Activated CD4-positive, alpha-beta memory T cell treated with anti-CD3 and anti-CD28 coated beads for 36 hours (primary cell): ENCODE measurements at regions not wholly inside any gene's neighbourhood (a gene's known extent, or its start where the extent isn't known, plus 50 kb on each side); places are given as distances from the start of the nearest gene placed in this dataset.
"Not testable (repeated sequence)": the region's sequence is repeated elsewhere in the genome, so short reads cannot be mapped to it uniquely, and the experiment has no call there.

ENCODE experiments used
- CTCF ChIA-PET: fragments of 350-600 bp; sonication (Branson Sonifier 250); formaldehyde crosslinking; loops from one replicate; lab custom pipeline; 2021; ENCODE audit warnings: antibody characterized with exemption, inconsistent platforms; lab: Charles Lee
- POLR2A ChIA-PET: fragments of 350-600 bp; sonication (Branson Sonifier 250); formaldehyde crosslinking; loops from one replicate; lab custom pipeline; 2021; ENCODE audit warnings: antibody characterized with exemption; lab: Charles Lee
- DNase-seq: peaks from one replicate; pipeline ENCODE4 v3.0.0-alpha.2; 2020
- H3K27ac Mint-ChIP-seq: one replicate; pipeline ENCODE4 v1.8.0; 2021; ENCODE audit warnings: mixed read lengths
- H3K27me3 Mint-ChIP-seq: one replicate; pipeline ENCODE4 v1.8.0; 2021; ENCODE audit warnings: mixed read lengths
- H3K36me3 Mint-ChIP-seq: one replicate; pipeline ENCODE4 v1.8.0; 2021; ENCODE audit warnings: mixed read lengths
- H3K4me1 Mint-ChIP-seq: one replicate; pipeline ENCODE4 v1.8.0; 2021; ENCODE audit warnings: low read depth, mixed read lengths
- H3K4me3 Mint-ChIP-seq: one replicate; pipeline ENCODE4 v1.8.0; 2021; ENCODE audit warnings: mild to moderate bottlenecking, mixed read lengths
- H3K9me3 Mint-ChIP-seq: one replicate; pipeline ENCODE4 v1.8.0; 2021; ENCODE audit warnings: mixed read lengths
- intact Hi-C: fragments of 100-400 bp; cut with micrococcal nuclease; formaldehyde crosslinking; loops from one replicate; pipeline ENCODE4 v1.15.1; 2023

- peaks cover 23% of the 10 kb centered on the region for H3K9me3 Mint-ChIP-seq
- DNase-seq, H3K27me3 Mint-ChIP-seq, POLR2A ChIA-PET, H3K4me1 Mint-ChIP-seq, H3K27ac Mint-ChIP-seq, H3K36me3 Mint-ChIP-seq, CTCF ChIA-PET, H3K4me3 Mint-ChIP-seq, intact Hi-C loops: not testable (repeated sequence)
Measured at GRCh38 chr13:83642617-83643016, 239.7 kb downstream of the SLITRK1 start.

- H3K4me1 Mint-ChIP-seq = no peaks in the 10 kb centered on the region
- POLR2A ChIA-PET = no interaction called here
Measured at GRCh38 chr13:83634601-83635000, 247.7 kb downstream of the SLITRK1 start.

GRCh38 chr13:83633746-83634145, 248.5 kb downstream of the SLITRK1 start:
- no peaks in the 10 kb centered on the region for H3K4me1 Mint-ChIP-seq
- H3K36me3 Mint-ChIP-seq = no peaks in the 10 kb centered on the region
- H3K9me3 Mint-ChIP-seq = no peaks in the 10 kb centered on the region
- H3K27ac Mint-ChIP-seq = no peak overlapping the region
- ChIA-PET CTCF (no interaction called here), POLR2A (no interaction called here)
- no peaks in the 10 kb centered on the region for H3K27me3 Mint-ChIP-seq
- DNase-seq = no peak
- no peak overlapping the region for H3K4me3 Mint-ChIP-seq
- intact Hi-C loops = no loop called here

More at GRCh38 chr13:83634601-83635000, 247.7 kb downstream of the SLITRK1 start:
- DNase-seq = no peak
- intact Hi-C loops = no loop called here
- Mint-ChIP-seq H3K9me3 (no peaks in the 10 kb centered on the region), H3K4me3 (no peak overlapping the region), H3K27ac (no peak overlapping the region), H3K27me3 (no peaks in the 10 kb centered on the region), H3K36me3 (no peaks in the 10 kb centered on the region)
- CTCF ChIA-PET = no interaction called here

- H3K4me3 Mint-ChIP-seq = no peak overlapping the region
- ChIA-PET CTCF (no interaction called here), POLR2A (no interaction called here)
- intact Hi-C loops = no loop called here
- DNase-seq = no peak
- H3K4me1 Mint-ChIP-seq = no peaks in the 10 kb centered on the region
- no peak overlapping the region for H3K27ac Mint-ChIP-seq
- peaks cover 2% of the 10 kb centered on the region for H3K9me3 Mint-ChIP-seq
- no peaks in the 10 kb centered on the region for H3K27me3 Mint-ChIP-seq
- H3K36me3 Mint-ChIP-seq = no peaks in the 10 kb centered on the region
Measured at GRCh38 chr13:83622422-83622784, 259.9 kb downstream of the SLITRK1 start.

GRCh38 chr13:83621765-83622421, 260.4 kb downstream of the SLITRK1 start:
- Mint-ChIP-seq H3K27ac (no peak overlapping the region), H3K4me3 (no peak overlapping the region), H3K9me3 (peaks cover 2% of the 10 kb centered on the region), H3K27me3 (no peaks in the 10 kb centered on the region), H3K4me1 (no peaks in the 10 kb centered on the region), H3K36me3 (no peaks in the 10 kb centered on the region)
- DNase-seq = no peak
- intact Hi-C loops = no loop called here
- CTCF ChIA-PET = no interaction called here
- POLR2A ChIA-PET = no interaction called here

GRCh38 chr13:83620530-83621220, 261.6 kb downstream of the SLITRK1 start:
- ChIA-PET POLR2A (no interaction called here), CTCF (no interaction called here)
- Mint-ChIP-seq H3K36me3 (no peaks in the 10 kb centered on the region), H3K27ac (no peak overlapping the region), H3K27me3 (no peaks in the 10 kb centered on the region), H3K4me3 (no peak overlapping the region), H3K4me1 (no peaks in the 10 kb centered on the region), H3K9me3 (no peaks in the 10 kb centered on the region)
- DNase-seq = no peak
- intact Hi-C loops = no loop called here

- no peaks in the 10 kb centered on the region for H3K36me3 Mint-ChIP-seq
- CTCF ChIA-PET = no interaction called here
- peaks cover 10% of the 10 kb centered on the region for H3K9me3 Mint-ChIP-seq
- POLR2A ChIA-PET = no interaction called here
- no peaks in the 10 kb centered on the region for H3K4me1 Mint-ChIP-seq
- no peaks in the 10 kb centered on the region for H3K27me3 Mint-ChIP-seq
- DNase-seq = no peak
- H3K4me3 Mint-ChIP-seq = no peak overlapping the region
- no peak overlapping the region for H3K27ac Mint-ChIP-seq
- intact Hi-C loops = no loop called here
Measured at GRCh38 chr13:83618966-83619365, 263.3 kb downstream of the SLITRK1 start.

GRCh38 chr13:83613524-83613923, 268.8 kb downstream of the SLITRK1 start:
- intact Hi-C loops = no loop called here
- Mint-ChIP-seq H3K4me3 (no peak overlapping the region), H3K4me1 (no peaks in the 10 kb centered on the region), H3K36me3 (no peaks in the 10 kb centered on the region), H3K27ac (no peak overlapping the region), H3K9me3 (peaks cover 20% of the 10 kb centered on the region), H3K27me3 (no peaks in the 10 kb centered on the region)
- ChIA-PET CTCF (no interaction called here), POLR2A (no interaction called here)
- DNase-seq = no peak

- H3K27me3 Mint-ChIP-seq = no peaks in the 10 kb centered on the region
Measured at GRCh38 chr13:83601539-83601938, 280.7 kb downstream of the SLITRK1 start.

GRCh38 chr13:83592095-83592494, 290.2 kb downstream of the SLITRK1 start:
- intact Hi-C loops = no loop called here
- ChIA-PET POLR2A (no interaction called here), CTCF (no interaction called here)
- Mint-ChIP-seq H3K4me1 (no peaks in the 10 kb centered on the region), H3K4me3 (no peak overlapping the region), H3K36me3 (no peaks in the 10 kb centered on the region), H3K27ac (no peak overlapping the region), H3K9me3 (no peaks in the 10 kb centered on the region), H3K27me3 (no peaks in the 10 kb centered on the region)
- DNase-seq = no peak

More at GRCh38 chr13:83601539-83601938, 280.7 kb downstream of the SLITRK1 start:
- H3K4me1 Mint-ChIP-seq = no peaks in the 10 kb centered on the region
- DNase-seq = no peak
- intact Hi-C loops = no loop called here
- ChIA-PET CTCF (no interaction called here), POLR2A (no interaction called here)
- peaks cover 2% of the 10 kb centered on the region for H3K9me3 Mint-ChIP-seq
- no peak overlapping the region for H3K27ac Mint-ChIP-seq
- no peak overlapping the region for H3K4me3 Mint-ChIP-seq
- no peaks in the 10 kb centered on the region for H3K36me3 Mint-ChIP-seq

- DNase-seq = no peak
- ChIA-PET POLR2A (no interaction called here), CTCF (no interaction called here)
- intact Hi-C loops = no loop called here
- Mint-ChIP-seq H3K9me3 (no peaks in the 10 kb centered on the region), H3K27ac (no peak overlapping the region), H3K36me3 (no peaks in the 10 kb centered on the region), H3K4me1 (no peaks in the 10 kb centered on the region), H3K4me3 (no peak overlapping the region), H3K27me3 (no peaks in the 10 kb centered on the region)
Measured at GRCh38 chr13:83589814-83590213, 292.5 kb downstream of the SLITRK1 start.

- Mint-ChIP-seq H3K36me3 (no peaks in the 10 kb centered on the region), H3K4me1 (no peaks in the 10 kb centered on the region), H3K9me3 (no peaks in the 10 kb centered on the region), H3K4me3 (no peak overlapping the region), H3K27me3 (no peaks in the 10 kb centered on the region), H3K27ac (no peak overlapping the region)
- no peak for DNase-seq
- POLR2A ChIA-PET = no interaction called here
- CTCF ChIA-PET = no interaction called here
- intact Hi-C loops = no loop called here
Measured at GRCh38 chr13:83577183-83577582, 305.1 kb downstream of the SLITRK1 start.

- H3K27ac Mint-ChIP-seq = no peak overlapping the region
- POLR2A ChIA-PET = no interaction called here
- DNase-seq = no peak
- peaks cover 3% of the 10 kb centered on the region for H3K9me3 Mint-ChIP-seq
- no peaks in the 10 kb centered on the region for H3K4me1 Mint-ChIP-seq
- no peak overlapping the region for H3K4me3 Mint-ChIP-seq
- CTCF ChIA-PET = no interaction called here
- H3K27me3 Mint-ChIP-seq = no peaks in the 10 kb centered on the region
- intact Hi-C loops = no loop called here
- no peaks in the 10 kb centered on the region for H3K36me3 Mint-ChIP-seq
Measured at GRCh38 chr13:83568019-83568418, 314.3 kb downstream of the SLITRK1 start.
